ENCODE measurements at regions not wholly inside any gene's neighbourhood (a gene's known extent, or its start where the extent isn't known, plus 50 kb on each side); places are given as distances from the start of the nearest gene placed in this dataset.

- no peak for DNase-seq
Measured at GRCh38 chr18:61727241-61728193, 165.3 kb downstream of the RNF152 start.

GRCh38 chr18:61724532-61724931 is 168.3 kb downstream of the RNF152 start:
- DNase-seq = no peak

DNA sequence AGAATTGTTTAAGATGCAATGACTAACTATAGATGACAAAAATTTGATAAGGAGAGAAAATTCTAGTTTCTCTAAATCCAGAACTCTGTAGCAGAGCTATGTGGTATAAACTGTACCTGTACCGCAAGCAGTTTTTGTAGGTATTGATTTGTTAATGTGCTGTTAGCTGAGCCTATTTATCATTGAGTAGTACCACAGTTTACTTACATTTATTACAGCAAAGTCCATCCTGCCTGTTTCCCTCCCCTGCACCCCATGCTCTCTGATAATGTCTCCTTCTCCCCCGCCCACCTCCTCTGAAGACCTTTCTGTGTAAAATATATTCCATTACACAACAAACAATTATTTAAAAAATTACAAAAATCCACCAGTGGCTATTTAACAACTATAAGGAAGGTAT is 170.6 kb downstream of the RNF152 start:
- DNase-seq = no peak

GRCh38 chr18:61720496-61720895 is 172.3 kb downstream of the RNF152 start:
- DNase-seq = no peak

DNA sequence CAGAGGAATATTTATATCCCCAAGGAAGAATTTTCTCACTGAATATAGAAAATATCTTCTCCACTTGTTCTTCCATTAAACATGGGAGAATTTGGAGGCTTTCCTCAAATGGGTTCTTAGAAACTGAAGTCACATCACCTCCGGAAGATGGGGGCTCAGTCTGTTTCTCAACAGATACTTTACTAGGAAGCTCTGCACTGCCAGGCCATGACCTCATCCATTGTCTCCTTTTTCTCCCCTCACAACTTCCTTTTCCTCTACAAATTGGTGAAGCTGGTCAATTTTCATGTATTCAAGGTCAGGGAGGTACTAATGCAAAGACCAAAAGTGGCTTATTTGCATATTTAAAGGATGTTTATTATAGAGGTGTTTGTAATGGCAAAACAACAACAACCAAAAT is 173.1 kb downstream of the RNF152 start:
- no peak for DNase-seq

DNA sequence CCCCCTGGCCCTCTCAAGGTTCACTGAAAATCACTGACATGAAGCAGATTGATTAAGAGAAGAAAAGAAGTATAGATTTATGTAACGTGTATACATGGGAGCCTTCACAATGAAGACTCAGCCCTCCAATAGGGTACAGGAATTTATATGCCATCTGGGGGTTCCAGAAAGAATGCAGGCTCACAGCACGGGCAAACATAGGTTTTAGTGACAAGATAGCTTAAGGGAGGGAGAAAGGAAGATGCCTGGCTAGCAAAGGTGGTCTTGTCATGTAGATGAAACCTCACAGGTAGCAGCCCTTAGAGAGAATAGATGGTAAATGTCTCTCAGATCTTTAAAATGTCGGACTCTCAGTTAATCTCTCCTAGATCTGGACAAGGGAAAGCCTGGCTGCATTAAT is 173.9 kb downstream of the RNF152 start:
- no peak for DNase-seq

DNA sequence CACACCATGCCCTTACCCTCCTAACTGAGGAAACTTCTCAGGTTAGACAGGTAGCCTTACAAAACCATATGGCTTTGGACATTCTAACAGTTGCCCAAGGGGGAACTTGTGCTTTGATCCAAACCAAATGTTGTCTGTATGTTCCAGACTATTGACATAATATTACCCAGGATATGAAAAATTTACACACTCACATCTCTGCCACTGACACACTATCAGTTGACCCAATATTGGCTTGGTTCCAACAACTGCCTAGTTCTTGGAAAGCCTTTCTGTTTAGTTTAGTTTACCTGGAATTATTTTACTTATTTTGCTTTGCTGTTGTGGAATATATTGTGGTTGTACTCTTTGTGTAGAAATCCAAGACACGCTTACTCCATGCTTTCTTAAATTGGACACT is 178.4 kb downstream of the RNF152 start:
- DNase-seq = no peak

- no peak for DNase-seq
Measured at GRCh38 chr18:61713502-61713901, 179.3 kb downstream of the RNF152 start.

- DNase-seq = no peak
Measured at GRCh38 chr18:61710082-61710620, 182.7 kb downstream of the RNF152 start.

DNA sequence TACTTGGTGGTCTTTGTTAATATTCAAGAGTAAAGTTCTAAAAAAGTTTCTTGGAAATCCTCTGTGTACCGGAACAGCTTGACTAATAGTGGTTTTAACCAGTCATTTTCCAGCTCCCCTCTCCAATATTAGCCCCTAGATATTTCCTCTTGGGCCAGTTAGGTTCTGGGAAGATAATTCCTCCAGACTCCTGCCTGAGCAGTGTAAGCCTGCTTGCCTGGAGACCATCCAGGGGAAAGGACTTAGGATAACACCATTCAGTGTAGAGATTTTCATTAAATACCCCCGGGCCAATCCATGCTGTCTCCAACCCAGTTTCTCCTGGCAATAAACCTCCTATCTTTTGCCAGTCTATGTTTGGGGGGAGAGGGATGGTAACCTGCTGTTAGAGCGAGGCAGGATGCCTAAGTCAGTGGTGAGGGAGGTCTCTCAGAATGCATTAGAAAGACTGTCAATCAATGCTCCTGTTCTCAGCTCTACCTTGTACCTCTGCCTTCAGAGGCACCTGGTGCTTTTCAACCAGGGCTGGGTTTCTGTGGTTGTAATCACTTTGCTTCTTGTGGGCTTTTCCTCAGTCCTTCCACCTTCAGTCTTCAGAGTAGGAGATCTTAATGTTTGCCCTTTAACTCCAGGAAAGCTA is 186.4 kb downstream of the RNF152 start:
- DNase-seq = no peak

GRCh38 chr18:61703508-61703907 is 189.3 kb downstream of the RNF152 start:
- DNase-seq = no peak

DNA sequence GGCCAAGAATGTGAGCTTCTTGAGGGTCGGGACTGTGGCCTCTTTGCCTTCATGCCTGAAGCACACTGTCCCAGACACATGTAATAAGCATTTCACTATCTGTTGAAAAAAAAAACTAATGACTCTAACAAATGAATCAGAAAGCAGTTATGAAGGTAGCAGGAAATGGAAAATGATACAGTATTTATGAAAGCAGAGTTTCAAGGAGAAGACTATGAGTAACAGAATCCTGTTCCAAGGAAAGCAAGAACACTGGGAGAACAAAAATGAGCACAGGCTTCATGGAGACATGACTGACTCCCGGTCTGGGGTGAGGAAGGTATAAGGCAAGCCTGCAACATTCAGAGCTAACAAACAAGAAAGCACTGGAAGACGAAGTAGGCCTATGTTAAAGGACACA is 190.8 kb downstream of the RNF152 start:
- no peak for DNase-seq

DNA sequence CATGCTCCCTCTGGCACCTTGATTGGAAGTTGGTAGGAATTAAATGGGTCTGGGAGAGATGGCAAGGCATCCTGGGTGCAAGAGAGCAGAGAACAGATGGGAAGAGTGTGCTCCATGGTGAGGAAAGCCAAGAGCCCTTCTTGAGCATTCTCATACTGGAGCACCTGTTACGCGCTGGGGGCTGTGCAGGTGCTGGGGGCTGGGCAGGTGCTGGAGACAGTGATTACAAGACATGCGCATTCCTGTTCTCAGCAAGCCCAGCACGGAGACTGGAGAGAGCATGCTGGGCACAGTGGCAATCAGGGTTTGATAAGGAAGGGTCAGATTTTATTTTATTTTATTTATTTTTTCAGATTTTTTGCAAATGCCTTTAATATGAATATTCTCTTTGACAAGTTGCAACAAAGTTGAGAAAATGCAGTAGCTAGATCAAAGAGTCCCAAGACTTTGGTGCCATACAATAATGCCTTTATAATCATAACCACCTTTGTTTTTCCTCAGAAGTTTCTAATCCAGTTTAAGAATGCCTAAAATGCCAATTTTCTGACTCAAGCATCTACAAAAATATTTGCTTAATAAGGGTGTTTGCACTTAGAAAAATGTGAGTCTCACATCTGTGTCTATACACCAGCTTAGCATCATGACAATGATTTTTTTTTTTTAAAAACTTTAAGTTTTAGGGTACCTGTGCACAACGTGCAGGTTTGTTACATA is 193.3 kb downstream of the RNF152 start:
- DNase-seq = no peak

DNA sequence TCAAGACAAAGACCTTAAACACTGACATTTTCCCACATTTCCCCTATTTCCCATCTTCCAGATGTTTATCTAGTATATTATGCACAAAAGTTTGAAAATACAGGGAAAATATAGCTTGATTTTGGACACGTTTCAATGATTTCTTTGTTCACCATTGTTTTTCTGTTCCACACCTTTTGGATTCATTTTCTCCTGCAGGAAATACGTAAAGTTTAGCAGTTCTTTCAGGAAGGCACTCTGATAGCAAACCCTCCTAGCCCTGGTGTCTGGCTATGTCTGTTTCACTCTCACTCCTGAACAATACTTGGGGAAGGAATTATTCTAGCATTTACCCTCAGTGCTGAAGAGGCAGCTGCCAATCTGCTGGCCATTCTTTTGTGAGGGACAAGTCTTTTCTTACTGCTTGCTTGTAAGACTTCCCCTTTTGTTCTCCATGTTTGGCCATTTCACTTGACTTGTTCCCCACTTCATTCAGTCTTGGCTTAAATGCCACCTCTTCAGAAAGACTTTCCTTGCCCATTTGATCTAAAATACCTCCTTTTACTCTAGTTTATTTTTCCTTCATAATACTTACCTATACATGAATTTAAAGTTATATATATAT is 195.4 kb downstream of the RNF152 start:
- DNase-seq = no peak

GRCh38 chr18:61694236-61694635 is 198.6 kb downstream of the RNF152 start:
- DNase-seq = no peak

GRCh38 chr18:61690418-61691138 is 202.2 kb downstream of the RNF152 start:
- DNase-seq = no peak

DNA sequence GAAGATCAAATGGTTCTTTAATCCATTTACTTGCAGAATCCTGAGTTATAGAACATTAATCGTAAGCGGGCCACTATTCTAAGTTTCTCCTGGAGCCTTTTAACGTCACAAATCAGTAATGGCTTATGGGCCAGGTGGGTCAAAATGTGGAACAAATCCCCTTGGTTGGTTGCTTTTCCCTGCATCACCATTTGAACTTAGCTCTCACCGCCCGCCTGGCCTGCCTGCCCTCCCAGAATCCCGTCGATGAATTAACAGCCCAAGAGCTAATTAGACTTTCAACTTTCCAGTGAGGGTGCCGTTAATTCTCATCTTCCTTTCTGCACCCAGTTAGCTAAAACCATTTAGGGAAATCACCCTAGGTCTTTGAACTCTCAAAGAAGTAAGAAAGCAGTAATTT is 205.5 kb downstream of the RNF152 start:
- no peak for DNase-seq

- DNase-seq = no peak
Measured at GRCh38 chr18:61683856-61684255, 209.0 kb downstream of the RNF152 start.

- DNase-seq = no peak
Measured at GRCh38 chr18:61681065-61681464, 211.7 kb downstream of the RNF152 start.

DNA sequence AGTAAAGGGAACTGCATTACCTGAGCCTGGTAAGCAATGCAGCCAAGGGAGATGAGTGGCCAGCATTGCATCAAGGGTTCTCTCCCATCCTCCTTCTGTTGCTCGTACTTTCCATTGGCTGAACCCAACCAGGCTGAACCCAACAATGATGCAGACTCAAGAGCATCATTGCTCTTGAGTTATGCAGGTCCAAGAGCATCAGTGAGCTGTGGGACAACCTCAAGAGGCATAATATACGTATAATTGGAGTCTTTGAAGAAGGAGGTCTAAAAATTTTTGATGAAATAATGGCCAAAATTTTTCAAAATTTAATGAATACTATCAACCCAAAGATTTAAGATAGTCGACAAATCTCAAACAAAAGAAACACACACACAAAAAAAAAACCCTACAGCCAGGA is 213.0 kb downstream of the RNF152 start:
- no peak for DNase-seq

- peak; percentile 61 for DNase-seq
Measured at GRCh38 chr18:61677435-61677970, 215.3 kb downstream of the RNF152 start.

Measured in retina (tissue), 1 donor.